CMK (cell line): ENCODE measurements at regions not wholly inside any gene's neighbourhood (a gene's known extent, or its start where the extent isn't known, plus 50 kb on each side); places are given as distances from the start of the nearest gene placed in this dataset.
"Not testable (repeated sequence)": the region's sequence is repeated elsewhere in the genome, so short reads cannot be mapped to it uniquely, and the experiment has no call there.

Source experiments
- DNase-seq: peaks from one replicate; pipeline ENCODE4 v3.0.0-alpha.2; 2010; ENCODE audit warnings: low read depth

DNA sequence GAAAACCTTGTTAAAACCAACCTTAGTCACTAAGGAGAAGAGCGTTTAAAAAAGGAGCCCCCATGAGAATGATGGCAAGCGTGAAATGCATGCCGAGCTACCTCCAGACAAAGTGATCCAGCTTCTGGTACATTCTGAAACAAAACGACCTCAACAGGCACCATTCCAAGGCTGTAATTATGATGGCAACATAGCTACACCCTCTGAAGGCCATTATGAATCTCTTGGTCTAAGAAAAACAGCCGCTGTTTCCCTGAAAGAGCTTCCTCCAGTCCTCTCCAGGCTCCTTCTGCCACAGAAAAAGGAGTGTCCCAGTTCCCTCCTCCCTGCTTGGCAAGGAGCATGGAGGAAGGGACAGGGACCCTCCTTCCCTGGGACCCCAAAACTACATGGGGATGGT lies 50.0 kb upstream of the ABLIM1 start:
- no peak for DNase-seq

DNA sequence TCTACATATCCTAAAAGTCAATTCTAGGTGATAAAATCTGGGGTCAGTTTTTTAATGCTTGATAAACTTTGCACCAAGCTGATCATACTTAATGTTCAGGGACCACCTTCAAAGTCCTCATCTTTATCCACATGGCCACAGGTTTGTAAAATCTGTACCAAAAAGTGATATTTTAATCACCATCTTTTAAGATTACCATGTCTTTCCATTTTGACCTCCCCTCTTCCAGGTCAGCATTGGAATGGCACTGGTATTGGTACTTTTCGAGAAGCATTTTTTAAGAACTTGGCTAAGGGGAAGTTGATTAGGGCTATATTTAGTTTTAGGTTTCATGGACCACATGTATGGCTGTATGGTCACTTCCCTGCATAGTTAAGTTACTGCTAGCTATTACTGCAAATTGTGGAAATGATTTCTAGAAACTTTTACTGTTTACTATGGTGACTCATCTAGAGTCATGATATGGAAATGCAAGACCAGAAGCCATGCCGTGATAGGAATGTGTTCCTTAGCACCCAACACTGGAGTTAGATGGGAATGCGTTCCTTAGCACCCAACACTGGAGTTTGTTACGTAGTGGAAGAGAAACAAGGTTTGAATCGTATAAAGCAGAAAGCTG lies 50.8 kb upstream of the ABLIM1 start:
- DNase-seq = no peak

- no peak for DNase-seq
These were observed 51.9 kb upstream of the ABLIM1 start for GRCh38 chr10:114709984-114710383.

DNA sequence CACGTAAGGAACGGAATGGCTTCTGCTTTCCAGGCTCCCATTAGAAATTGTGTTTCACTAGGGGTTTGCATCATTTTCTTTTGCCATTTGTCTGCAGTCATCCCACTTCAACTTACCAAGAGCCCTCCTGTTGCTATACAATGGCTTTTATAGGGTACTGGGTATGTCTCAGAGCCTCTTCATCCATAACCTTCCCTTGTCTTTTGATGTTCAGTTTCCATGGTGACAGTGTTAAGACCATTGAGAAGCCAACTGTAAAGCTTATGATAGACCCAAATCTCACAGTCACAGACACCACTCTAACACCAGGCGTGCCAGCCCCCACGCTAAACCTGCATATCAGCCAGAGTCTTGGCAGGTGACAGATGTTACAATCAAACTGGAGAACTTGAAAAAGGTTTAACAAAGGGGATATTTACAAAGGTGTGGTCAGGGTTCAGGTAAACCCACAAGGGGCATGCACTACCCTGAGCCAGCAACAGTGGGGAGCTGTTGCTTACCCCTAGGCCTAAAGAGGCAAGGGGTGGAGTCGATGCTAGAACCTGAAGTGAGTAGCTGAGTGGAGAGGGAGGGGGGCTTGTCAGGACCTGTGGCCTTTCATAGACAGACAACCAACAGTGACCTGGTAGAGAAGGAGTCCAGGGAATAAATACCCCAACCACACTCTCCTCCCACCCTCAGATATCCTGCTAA lies 53.2 kb upstream of the ABLIM1 start:
- no peak for DNase-seq

DNA sequence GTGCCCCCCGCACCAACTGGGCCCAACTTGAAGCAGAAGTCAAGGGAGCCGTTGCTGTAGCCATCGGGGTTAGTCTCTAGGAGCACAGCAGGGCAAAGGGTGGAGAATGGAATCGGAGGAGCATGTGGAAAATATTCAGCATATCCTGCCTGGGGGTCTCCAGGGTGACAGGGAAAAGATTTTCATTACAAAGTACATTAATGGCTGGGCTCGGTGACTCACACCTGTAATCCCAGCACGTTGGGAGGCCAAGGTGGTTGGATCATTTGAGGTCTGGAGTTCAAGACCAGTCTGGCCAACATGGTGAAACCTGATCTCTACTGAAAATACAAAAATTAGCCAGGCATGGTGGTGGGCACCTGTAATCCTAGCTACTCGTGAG lies 53.8 kb upstream of the ABLIM1 start:
- no peak for DNase-seq

DNA sequence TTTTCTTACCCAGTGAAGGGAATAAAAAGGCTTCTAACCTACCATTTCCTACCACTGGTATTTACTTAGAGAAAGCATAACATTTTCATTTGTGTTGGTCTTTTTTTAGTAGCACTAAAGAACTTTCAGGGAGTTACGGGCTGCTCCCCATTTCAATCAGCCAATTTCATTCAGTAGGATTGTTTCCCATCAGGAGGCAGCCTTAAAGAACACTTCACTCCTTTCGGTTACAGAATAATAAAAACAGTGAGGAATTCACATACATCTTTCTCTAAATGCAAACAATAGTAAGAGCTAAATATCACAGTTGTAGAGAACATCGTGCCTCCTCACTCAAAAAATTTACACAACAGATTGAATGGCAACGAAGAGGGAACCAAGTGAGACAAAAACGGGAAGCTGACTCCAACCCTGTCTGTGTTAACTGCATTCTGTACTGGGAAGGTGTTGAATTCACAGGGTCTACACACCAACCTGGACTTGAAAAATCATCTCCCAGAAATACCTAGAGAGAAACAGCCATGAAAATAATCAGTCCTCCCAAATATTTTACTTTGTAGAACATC lies 55.5 kb upstream of the ABLIM1 start:
- no peak for DNase-seq

- no peak for DNase-seq
These were observed 56.2 kb upstream of the ABLIM1 start for GRCh38 chr10:114714281-114714741.

- DNase-seq = no peak
These were observed 57.1 kb upstream of the ABLIM1 start for GRCh38 chr10:114715171-114715670.

GRCh38 chr10:114716811-114717404 lies 58.8 kb upstream of the ABLIM1 start:
- no peak for DNase-seq

GRCh38 chr10:114717881-114718280 lies 59.8 kb upstream of the ABLIM1 start:
- not testable (repeated sequence) for DNase-seq

- DNase-seq = no peak
These were observed 60.3 kb upstream of the ABLIM1 start for GRCh38 chr10:114718374-114718773.

DNA sequence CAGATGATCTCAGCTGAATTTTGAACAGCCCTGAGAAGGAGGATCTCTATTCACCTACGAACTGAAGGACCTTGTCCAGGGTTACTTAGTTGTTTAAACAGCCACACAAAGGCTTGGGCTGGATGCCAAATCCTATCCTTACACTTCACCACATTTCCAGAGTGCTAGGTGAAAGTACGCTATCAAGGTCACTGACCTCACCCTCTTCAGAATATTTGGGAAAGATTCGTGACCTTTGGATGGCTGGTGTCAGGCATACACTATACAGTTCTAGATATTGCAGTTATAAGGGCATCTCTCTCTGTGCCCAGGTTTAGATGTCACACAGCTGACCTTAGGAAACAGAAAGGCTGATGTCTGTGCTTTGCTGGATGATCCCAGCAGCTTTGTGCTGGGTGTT lies 61.2 kb upstream of the ABLIM1 start:
- DNase-seq = no peak

DNA sequence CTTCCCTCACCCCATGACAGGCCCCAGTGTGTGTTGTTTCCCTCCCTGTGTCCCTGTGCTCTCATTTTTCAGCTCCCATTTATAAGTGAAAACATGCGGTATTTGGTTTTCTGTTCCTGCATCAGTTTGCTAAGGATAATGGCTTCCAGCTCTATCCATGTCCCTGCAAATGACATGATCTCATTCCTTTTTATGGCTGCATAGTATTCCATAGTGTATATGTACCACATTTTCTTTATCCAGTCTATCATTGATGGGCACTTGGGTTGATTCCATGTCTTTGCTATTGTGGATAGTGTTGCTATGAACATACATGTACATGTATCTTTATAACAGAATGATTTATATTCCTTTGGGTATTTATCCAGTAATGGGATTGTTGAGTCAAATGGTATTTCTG lies 61.9 kb upstream of the ABLIM1 start:
- not testable (repeated sequence) for DNase-seq

DNA sequence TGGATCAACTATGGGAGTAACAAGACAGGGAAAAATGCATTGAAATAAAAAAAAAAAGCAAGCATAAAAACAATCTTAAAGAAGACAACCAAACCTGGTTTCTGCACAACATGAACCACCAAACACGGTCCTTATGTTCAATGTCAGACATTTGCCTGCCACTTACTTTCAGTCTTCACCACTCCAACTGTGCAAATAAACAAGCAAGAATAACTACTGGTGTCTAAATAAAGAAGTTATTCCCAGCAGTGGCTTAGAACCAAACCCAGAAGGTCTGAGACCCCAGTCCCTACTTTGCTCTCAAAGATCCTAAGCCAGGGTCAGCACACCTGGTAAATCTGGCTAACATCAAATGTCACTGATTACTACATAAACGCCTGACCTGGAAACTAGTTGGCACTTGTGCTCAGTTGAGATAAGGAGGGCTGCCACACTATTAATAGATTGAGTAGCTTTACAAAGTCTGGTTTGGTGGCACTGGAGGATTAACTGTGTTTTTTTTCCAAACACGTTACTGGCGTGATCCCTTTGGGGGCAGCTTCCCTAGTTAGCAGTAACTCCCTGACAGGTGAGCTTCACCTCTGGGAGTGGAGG lies 62.7 kb upstream of the ABLIM1 start:
- no peak for DNase-seq

- DNase-seq = not testable (repeated sequence)
These were observed 64.1 kb upstream of the ABLIM1 start for GRCh38 chr10:114722136-114722535.

- no peak for DNase-seq
These were observed 65.3 kb upstream of the ABLIM1 start for GRCh38 chr10:114723361-114723760.

DNA sequence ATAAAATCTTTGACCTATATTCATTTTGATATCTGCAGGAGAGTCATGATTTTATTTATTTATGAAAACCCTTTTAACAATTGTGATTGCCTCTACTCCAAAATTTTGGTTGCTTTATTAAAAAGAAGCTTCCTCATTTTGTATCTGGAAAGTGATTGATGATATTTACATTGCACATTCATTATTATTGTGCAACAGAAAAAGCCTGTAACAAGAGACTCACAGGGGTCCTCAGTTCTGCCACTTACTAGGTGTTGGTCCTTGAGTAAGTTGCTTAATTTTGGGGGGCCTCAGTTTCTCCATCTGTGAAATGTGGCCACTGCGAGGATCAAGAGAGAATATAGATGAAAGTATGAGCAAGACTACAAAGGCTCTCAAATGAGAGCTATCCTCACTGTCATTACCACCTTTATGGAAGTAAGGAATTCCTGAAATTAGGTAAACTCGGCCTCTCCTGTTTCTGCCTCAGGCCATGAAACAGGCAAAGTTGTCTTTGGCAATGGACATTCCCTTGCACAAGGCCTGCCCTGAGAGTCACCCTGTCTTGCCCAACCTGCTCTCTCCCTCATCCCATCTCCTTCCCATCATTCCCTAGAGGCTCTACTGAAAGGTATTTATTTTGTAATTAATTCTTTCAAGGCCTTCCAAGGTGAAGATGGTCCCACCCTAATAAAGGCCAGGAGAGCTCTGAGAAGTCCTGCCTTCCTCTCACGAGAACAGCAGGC lies 66.1 kb upstream of the ABLIM1 start:
- DNase-seq = no peak

DNA sequence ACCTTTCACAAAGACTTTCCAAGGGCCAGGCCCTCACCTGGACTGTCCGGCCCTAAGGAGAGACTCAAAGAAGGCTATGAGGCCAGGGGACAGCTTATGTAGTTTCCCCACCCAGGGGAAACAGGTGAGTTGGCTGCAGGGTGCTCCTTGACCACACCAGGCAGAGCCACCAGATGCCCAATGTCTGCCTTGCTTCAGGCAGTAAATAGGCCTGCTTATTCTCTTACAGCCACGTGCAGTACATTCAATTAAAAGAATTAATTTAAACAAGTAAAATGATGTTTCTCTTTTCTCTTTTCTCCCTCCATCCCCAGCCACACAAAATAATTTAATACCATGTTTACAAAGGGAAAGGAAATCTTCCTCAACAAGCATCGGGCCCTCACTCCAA lies 66.6 kb upstream of the ABLIM1 start:
- no peak for DNase-seq

DNA sequence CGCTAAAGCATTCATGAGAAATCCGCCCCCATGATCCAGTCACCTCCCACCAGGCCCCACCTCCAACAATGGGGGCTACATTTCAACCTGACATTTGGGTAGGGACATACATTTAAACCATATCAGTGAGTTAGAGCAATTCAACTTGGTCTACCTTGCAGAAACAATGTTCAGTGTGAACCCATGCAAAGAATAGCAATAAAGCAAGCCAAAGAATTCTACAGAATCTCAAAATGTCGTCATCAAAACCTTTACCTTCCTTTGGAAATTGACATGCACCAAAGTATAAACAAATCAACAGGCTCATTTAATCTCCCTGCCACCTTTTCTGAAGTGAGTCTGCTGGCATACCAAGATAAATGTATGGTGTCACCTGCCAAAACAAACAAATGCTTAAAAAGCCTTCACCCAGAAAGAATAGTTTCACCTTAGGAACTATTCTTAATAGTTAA lies 68.8 kb upstream of the ABLIM1 start:
- DNase-seq = no peak

GRCh38 chr10:114728325-114728724 lies 70.2 kb upstream of the ABLIM1 start:
- no peak for DNase-seq

GRCh38 chr10:114729103-114729659 lies 71.1 kb upstream of the ABLIM1 start:
- DNase-seq = no peak

- no peak for DNase-seq
These were observed 72.2 kb upstream of the ABLIM1 start for GRCh38 chr10:114730291-114730690.
